KOPT-K1 (cell line): ENCODE measurements at regions not wholly inside any gene's neighbourhood (a gene's known extent, or its start where the extent isn't known, plus 50 kb on each side); places are given as distances from the start of the nearest gene placed in this dataset.
"Not testable (repeated sequence)": the region's sequence is repeated elsewhere in the genome, so short reads cannot be mapped to it uniquely, and the experiment has no call there.

Experiments used
- H3K27ac ChIP-seq: fragments of 200-600 bp; sonication (generic); 2 replicates; pipeline ENCODE4 v1.5.1; 2016; ENCODE audit warnings: antibody characterized with exemption, mild to moderate bottlenecking, low read depth, low read length; ENCODE audit not compliant: poor library complexity, severe bottlenecking
- H3K36me3 ChIP-seq: fragments of 200-600 bp; sonication (generic); 2 replicates; pipeline ENCODE4 v1.5.1; 2017; ENCODE audit warnings: antibody characterized with exemption, mild to moderate bottlenecking, low read length, moderate library complexity; ENCODE audit not compliant: insufficient read depth
- H3K9me3 ChIP-seq: fragments of 200-600 bp; sonication (generic); 2 replicates; pipeline ENCODE4 v1.5.1; 2017; ENCODE audit warnings: antibody characterized with exemption, low read length, mild to moderate bottlenecking; ENCODE audit not compliant: insufficient read depth, poor library complexity, severe bottlenecking

GRCh38 chr4:38322714-38323113 lies 341.3 kb upstream of the KLF3 start:
- Histone ChIP-seq H3K9me3 (no peaks in the 10 kb centered on the region), H3K27ac (no peak overlapping the region)

GRCh38 chr4:38323141-38323641 lies 340.8 kb upstream of the KLF3 start:
- no peaks in the 10 kb centered on the region for H3K9me3 ChIP-seq
- H3K27ac ChIP-seq, result no peak overlapping the region

More at GRCh38 chr4:38322714-38323113, 341.3 kb upstream of the KLF3 start:
- no peaks in the 10 kb centered on the region for H3K36me3 ChIP-seq

GRCh38 chr4:38324861-38325628 lies 339.0 kb upstream of the KLF3 start:
- Histone ChIP-seq H3K27ac (no peak overlapping the region), H3K9me3 (no peaks in the 10 kb centered on the region), H3K36me3 (no peaks in the 10 kb centered on the region)

More at GRCh38 chr4:38323141-38323641, 340.8 kb upstream of the KLF3 start:
- H3K36me3 ChIP-seq, result no peaks in the 10 kb centered on the region

GRCh38 chr4:38325629-38325913 lies 338.4 kb upstream of the KLF3 start:
- no peaks in the 10 kb centered on the region for H3K9me3 ChIP-seq
- no peaks in the 10 kb centered on the region for H3K36me3 ChIP-seq
- no peak overlapping the region for H3K27ac ChIP-seq

GRCh38 chr4:38326499-38326898 lies 337.5 kb upstream of the KLF3 start:
- no peaks in the 10 kb centered on the region for H3K36me3 ChIP-seq
- H3K27ac ChIP-seq, result no peak overlapping the region
- H3K9me3 ChIP-seq, result no peaks in the 10 kb centered on the region

GRCh38 chr4:38327174-38327573 lies 336.8 kb upstream of the KLF3 start:
- no peaks in the 10 kb centered on the region for H3K36me3 ChIP-seq
- no peak overlapping the region for H3K27ac ChIP-seq
- H3K9me3 ChIP-seq, result no peaks in the 10 kb centered on the region

- H3K36me3 ChIP-seq, result no peaks in the 10 kb centered on the region
- H3K27ac ChIP-seq, result no peak overlapping the region
- H3K9me3 ChIP-seq, result no peaks in the 10 kb centered on the region
Observed at GRCh38 chr4:38328989-38329729, 334.8 kb upstream of the KLF3 start.

- Histone ChIP-seq H3K9me3 (no peaks in the 10 kb centered on the region), H3K27ac (no peak overlapping the region), H3K36me3 (no peaks in the 10 kb centered on the region)
Observed at GRCh38 chr4:38330321-38330720, 333.7 kb upstream of the KLF3 start.

- no peak overlapping the region for H3K27ac ChIP-seq
- no peaks in the 10 kb centered on the region for H3K9me3 ChIP-seq
- no peaks in the 10 kb centered on the region for H3K36me3 ChIP-seq
Observed at GRCh38 chr4:38330936-38331335, 333.1 kb upstream of the KLF3 start.

GRCh38 chr4:38332699-38333098 lies 331.3 kb upstream of the KLF3 start:
- Histone ChIP-seq H3K36me3 (no peaks in the 10 kb centered on the region), H3K27ac (no peak overlapping the region), H3K9me3 (peaks cover 2% of the 10 kb centered on the region)

GRCh38 chr4:38333219-38333618 lies 330.8 kb upstream of the KLF3 start:
- peaks cover 7% of the 10 kb centered on the region for H3K9me3 ChIP-seq
- no peak overlapping the region for H3K27ac ChIP-seq
- H3K36me3 ChIP-seq, result no peaks in the 10 kb centered on the region

- H3K27ac ChIP-seq, result no peak overlapping the region
- H3K9me3 ChIP-seq, result peaks cover 18% of the 10 kb centered on the region
- H3K36me3 ChIP-seq, result no peaks in the 10 kb centered on the region
Observed at GRCh38 chr4:38334791-38335190, 329.2 kb upstream of the KLF3 start.

GRCh38 chr4:38338939-38339338 lies 325.1 kb upstream of the KLF3 start:
- H3K36me3 ChIP-seq, H3K27ac ChIP-seq: not testable (repeated sequence)
- peaks cover 18% of the 10 kb centered on the region for H3K9me3 ChIP-seq

- Histone ChIP-seq H3K36me3 (no peaks in the 10 kb centered on the region), H3K27ac (no peak overlapping the region), H3K9me3 (peaks cover 7% of the 10 kb centered on the region)
Observed at GRCh38 chr4:38343608-38344007, 320.4 kb upstream of the KLF3 start.

GRCh38 chr4:38344929-38345328 lies 319.1 kb upstream of the KLF3 start:
- Histone ChIP-seq H3K9me3 (no peaks in the 10 kb centered on the region), H3K36me3 (no peaks in the 10 kb centered on the region), H3K27ac (no peak overlapping the region)

GRCh38 chr4:38347251-38347650 lies 316.7 kb upstream of the KLF3 start:
- H3K27ac ChIP-seq, result no peak overlapping the region

More at GRCh38 chr4:38347251-38347650, 316.7 kb upstream of the KLF3 start:
- Histone ChIP-seq H3K36me3 (no peaks in the 10 kb centered on the region), H3K9me3 (no peaks in the 10 kb centered on the region)
